ENCODE measurements at regions not wholly inside any gene's neighbourhood (a gene's known extent, or its start where the extent isn't known, plus 50 kb on each side); places are given as distances from the start of the nearest gene placed in this dataset.

DNA sequence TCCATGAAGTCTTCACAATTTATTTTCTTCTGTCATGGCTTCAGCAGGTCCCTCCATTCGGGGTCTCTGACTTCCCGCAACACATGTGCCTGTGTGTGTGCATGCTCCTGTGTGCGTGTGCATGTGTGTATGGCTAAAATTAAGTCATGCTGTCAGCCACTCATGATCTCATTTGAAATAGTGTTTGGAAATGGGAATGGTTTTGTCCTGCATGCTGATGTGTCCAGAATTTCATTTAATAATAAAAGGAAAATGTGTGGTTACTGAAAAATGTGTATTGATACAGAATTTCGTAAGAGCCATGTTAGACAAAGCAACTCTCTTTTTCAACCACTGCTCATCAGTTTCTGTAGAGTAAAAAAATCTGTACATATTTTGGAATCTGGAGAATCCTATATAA is 123.8 kb upstream of the PRDX6 start:
- TF ChIP-seq POLR2AphosphoS5 (IDR thresholded peaks at IDR 0.05; ENCODE audit: low read depth, low read length) (no peak), SIN3A (IDR thresholded peaks at IDR 0.05; ENCODE audit: borderline replicate concordance, insufficient read depth, low read depth, low read length) (no peak)
- TF ChIP-seq, protein P1, sequence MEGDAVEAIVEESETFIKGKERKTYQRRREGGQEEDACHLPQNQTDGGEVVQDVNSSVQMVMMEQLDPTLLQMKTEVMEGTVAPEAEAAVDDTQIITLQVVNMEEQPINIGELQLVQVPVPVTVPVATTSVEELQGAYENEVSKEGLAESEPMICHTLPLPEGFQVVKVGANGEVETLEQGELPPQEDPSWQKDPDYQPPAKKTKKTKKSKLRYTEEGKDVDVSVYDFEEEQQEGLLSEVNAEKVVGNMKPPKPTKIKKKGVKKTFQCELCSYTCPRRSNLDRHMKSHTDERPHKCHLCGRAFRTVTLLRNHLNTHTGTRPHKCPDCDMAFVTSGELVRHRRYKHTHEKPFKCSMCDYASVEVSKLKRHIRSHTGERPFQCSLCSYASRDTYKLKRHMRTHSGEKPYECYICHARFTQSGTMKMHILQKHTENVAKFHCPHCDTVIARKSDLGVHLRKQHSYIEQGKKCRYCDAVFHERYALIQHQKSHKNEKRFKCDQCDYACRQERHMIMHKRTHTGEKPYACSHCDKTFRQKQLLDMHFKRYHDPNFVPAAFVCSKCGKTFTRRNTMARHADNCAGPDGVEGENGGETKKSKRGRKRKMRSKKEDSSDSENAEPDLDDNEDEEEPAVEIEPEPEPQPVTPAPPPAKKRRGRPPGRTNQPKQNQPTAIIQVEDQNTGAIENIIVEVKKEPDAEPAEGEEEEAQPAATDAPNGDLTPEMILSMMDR (IDR thresholded peaks at IDR 0.05): no peak
- TF ChIP-seq, protein P2, sequence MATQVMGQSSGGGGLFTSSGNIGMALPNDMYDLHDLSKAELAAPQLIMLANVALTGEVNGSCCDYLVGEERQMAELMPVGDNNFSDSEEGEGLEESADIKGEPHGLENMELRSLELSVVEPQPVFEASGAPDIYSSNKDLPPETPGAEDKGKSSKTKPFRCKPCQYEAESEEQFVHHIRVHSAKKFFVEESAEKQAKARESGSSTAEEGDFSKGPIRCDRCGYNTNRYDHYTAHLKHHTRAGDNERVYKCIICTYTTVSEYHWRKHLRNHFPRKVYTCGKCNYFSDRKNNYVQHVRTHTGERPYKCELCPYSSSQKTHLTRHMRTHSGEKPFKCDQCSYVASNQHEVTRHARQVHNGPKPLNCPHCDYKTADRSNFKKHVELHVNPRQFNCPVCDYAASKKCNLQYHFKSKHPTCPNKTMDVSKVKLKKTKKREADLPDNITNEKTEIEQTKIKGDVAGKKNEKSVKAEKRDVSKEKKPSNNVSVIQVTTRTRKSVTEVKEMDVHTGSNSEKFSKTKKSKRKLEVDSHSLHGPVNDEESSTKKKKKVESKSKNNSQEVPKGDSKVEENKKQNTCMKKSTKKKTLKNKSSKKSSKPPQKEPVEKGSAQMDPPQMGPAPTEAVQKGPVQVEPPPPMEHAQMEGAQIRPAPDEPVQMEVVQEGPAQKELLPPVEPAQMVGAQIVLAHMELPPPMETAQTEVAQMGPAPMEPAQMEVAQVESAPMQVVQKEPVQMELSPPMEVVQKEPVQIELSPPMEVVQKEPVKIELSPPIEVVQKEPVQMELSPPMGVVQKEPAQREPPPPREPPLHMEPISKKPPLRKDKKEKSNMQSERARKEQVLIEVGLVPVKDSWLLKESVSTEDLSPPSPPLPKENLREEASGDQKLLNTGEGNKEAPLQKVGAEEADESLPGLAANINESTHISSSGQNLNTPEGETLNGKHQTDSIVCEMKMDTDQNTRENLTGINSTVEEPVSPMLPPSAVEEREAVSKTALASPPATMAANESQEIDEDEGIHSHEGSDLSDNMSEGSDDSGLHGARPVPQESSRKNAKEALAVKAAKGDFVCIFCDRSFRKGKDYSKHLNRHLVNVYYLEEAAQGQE (IDR thresholded peaks at IDR 0.05; ENCODE audit: insufficient read depth in 1 of 2, low read depth in 2 of 2, low read length in 1 of 2): no peak
